GM12891 (cell line): ENCODE measurements at regions not wholly inside any gene's neighbourhood (a gene's known extent, or its start where the extent isn't known, plus 50 kb on each side); places are given as distances from the start of the nearest gene placed in this dataset.

ENCODE experiments used
- DNase-seq: peaks from one replicate; pipeline ENCODE4 v3.0.0; 2011; ENCODE audit warnings: low spot score; ENCODE audit not compliant: insufficient read length
- FAIRE-seq: peaks from 2 replicates; lab custom pipeline; 2011; peaks lifted over from hg19 to GRCh38; lab: Jason Lieb, UNC
- PAX5 ChIP-seq: IDR thresholded peaks from 2 replicates; pipeline ENCODE4 v1.6.1; 2011; ENCODE audit warnings: low read length, moderate library complexity, mild to moderate bottlenecking; ENCODE audit not compliant: insufficient read depth, severe bottlenecking
- POLR2A ChIP-seq: IDR thresholded peaks from 2 replicates; pipeline ENCODE4 v1.6.1; 2011; ENCODE audit warnings: low read depth, low read length, control low read depth
- POLR2AphosphoS5 ChIP-seq: IDR thresholded peaks from 2 replicates; pipeline ENCODE4 v1.6.1; 2011; ENCODE audit warnings: low read depth, low read length, control low read depth
- POU2F2 ChIP-seq: IDR thresholded peaks from 2 replicates; pipeline ENCODE4 v1.6.1; 2011; ENCODE audit warnings: low read depth, mild to moderate bottlenecking, control low read depth, low read length, moderate library complexity
- SPI1 ChIP-seq: IDR thresholded peaks from 2 replicates; pipeline ENCODE4 v1.6.1; 2011; ENCODE audit warnings: low read depth, low read length, control low read depth
- TAF1 ChIP-seq: IDR thresholded peaks from 2 replicates; pipeline ENCODE4 v1.6.1; 2011; ENCODE audit warnings: low read depth, low read length, control low read depth

DNA sequence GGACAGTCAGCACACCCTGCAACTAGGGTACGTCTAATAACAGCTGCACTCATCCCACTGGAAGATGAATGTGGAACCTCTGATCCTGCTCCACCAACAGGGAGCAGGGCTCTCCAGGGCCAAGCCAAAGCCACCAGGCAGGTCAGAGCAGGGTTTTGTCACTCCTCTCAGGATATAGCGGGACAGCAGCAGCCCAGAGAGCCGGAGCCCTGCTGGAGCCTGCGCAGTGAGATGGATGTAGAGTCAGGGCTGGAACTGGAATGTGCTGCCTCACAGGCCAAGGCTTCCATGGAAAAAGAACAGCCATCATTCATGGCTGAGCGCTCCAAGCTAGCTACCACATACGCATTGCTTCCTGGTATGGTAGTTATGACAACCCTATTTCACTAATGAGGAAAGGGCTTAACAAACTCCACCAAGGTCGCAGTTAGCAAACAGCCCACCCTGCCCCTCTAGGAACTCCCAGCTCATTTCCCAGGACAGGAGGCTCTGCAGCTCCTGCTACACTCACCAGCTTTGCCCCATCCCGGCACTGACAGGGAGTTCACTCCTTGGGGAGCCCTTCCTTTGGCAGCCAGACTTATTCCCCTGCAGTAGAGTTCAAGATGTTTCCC lies 85.2 kb downstream of the HS1BP3 start:
- no peak for FAIRE-seq
- TF ChIP-seq TAF1 (no peak), PAX5 (no peak), POLR2AphosphoS5 (no peak), POLR2A (no peak), SPI1 (no peak), POU2F2 (no peak)
- no peak for DNase-seq

DNA sequence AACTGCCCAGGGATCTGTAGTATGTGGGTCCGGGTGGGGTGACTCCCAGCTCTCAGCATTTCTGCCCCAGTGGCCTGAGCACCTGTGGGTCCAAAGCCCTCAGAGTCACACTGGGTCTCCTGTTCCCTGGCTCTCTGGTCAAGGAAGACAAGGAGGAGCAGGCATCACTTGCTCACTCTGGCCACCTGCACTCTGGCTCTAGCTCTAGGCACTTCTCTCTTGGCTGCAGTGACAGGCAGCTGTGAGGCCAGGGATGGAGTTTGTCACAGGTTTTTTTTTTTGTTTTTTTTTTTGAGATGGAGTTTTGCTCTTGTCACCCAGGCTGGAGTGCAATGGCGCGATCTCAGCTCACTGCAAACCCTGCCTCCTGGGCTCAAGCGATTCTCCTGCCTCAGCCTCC lies 84.6 kb downstream of the HS1BP3 start:
- DNase-seq (no peak), FAIRE-seq (no peak)

GRCh38 chr2:20567159-20567925 lies 83.6 kb downstream of the HS1BP3 start:
- no peak for TF ChIP-seq POU2F2
- no peak for TF ChIP-seq TAF1
- no peak for TF ChIP-seq PAX5
- no peak for TF ChIP-seq SPI1
- TF ChIP-seq POLR2A = no peak
- no peak for TF ChIP-seq POLR2AphosphoS5
- FAIRE-seq (no peak), DNase-seq (no peak)

More for the DNA sequence above, 84.6 kb downstream of the HS1BP3 start:
- no peak for TF ChIP-seq SPI1
- TF ChIP-seq POLR2A = no peak
- no peak for TF ChIP-seq POLR2AphosphoS5
- TF ChIP-seq POU2F2 = no peak
- no peak for TF ChIP-seq PAX5
- no peak for TF ChIP-seq TAF1
